GM19438 (cell line): ENCODE measurements at regions not wholly inside any gene's neighbourhood (a gene's known extent, or its start where the extent isn't known, plus 50 kb on each side); places are given as distances from the start of the nearest gene placed in this dataset.
"Not testable (repeated sequence)": the region's sequence is repeated elsewhere in the genome, so short reads cannot be mapped to it uniquely, and the experiment has no call there.

Experiments
- ATAC-seq: cut with Tn5 transposase; IDR thresholded peaks from one replicate; pipeline ENCODE4 v1.9.1; 2021; ENCODE audit warnings: low read depth; ENCODE audit not compliant: unreplicated experiment

GRCh38 chr4:144362366-144362765, 221.8 kb upstream of the GYPA start:
- ATAC-seq, result no peak

- no peak for ATAC-seq
Measured at GRCh38 chr4:144363890-144364289, 223.4 kb upstream of the GYPA start.

GRCh38 chr4:144366425-144366824, 225.9 kb upstream of the GYPA start:
- ATAC-seq, result no peak

GRCh38 chr4:144371485-144371884, 231.0 kb upstream of the GYPA start:
- ATAC-seq, result no peak

- peak; percentile 58 for ATAC-seq
Measured at GRCh38 chr4:144374065-144374464, 233.5 kb upstream of the GYPA start.

- ATAC-seq, result no peak
Measured at GRCh38 chr4:144376866-144377265, 236.3 kb upstream of the GYPA start.

- ATAC-seq, result no peak
Measured at GRCh38 chr4:144384408-144384807, 243.9 kb upstream of the GYPA start.

- ATAC-seq, result no peak
Measured at GRCh38 chr4:144399927-144400326, 246.0 kb upstream of the HHIP start.

- ATAC-seq, result no peak
Measured at GRCh38 chr4:144402176-144402575, 243.8 kb upstream of the HHIP start.

GRCh38 chr4:144402999-144403398, 243.0 kb upstream of the HHIP start:
- ATAC-seq, result no peak

- no peak for ATAC-seq
Measured at GRCh38 chr4:144403893-144404292, 242.1 kb upstream of the HHIP start.

GRCh38 chr4:144409525-144409924, 236.4 kb upstream of the HHIP start:
- no peak for ATAC-seq

GRCh38 chr4:144410230-144410783, 235.6 kb upstream of the HHIP start:
- ATAC-seq, result no peak

GRCh38 chr4:144411119-144411518, 234.8 kb upstream of the HHIP start:
- ATAC-seq, result no peak

- ATAC-seq, result no peak
Measured at GRCh38 chr4:144411700-144412099, 234.3 kb upstream of the HHIP start.

GRCh38 chr4:144421056-144421455, 224.9 kb upstream of the HHIP start:
- ATAC-seq, result no peak

- ATAC-seq, result no peak
Measured at GRCh38 chr4:144421839-144422565, 224.0 kb upstream of the HHIP start.

GRCh38 chr4:144423930-144424329, 222.0 kb upstream of the HHIP start:
- ATAC-seq, result no peak

GRCh38 chr4:144426023-144426422, 219.9 kb upstream of the HHIP start:
- ATAC-seq, result not testable (repeated sequence)

GRCh38 chr4:144442713-144443112, 203.2 kb upstream of the HHIP start:
- ATAC-seq, result no peak

- no peak for ATAC-seq
Measured at GRCh38 chr4:144449611-144450010, 196.3 kb upstream of the HHIP start.

GRCh38 chr4:144450526-144450925, 195.4 kb upstream of the HHIP start:
- no peak for ATAC-seq
